ENCODE measurements at regions not wholly inside any gene's neighbourhood (a gene's known extent, or its start where the extent isn't known, plus 50 kb on each side); places are given as distances from the start of the nearest gene placed in this dataset.

DNA sequence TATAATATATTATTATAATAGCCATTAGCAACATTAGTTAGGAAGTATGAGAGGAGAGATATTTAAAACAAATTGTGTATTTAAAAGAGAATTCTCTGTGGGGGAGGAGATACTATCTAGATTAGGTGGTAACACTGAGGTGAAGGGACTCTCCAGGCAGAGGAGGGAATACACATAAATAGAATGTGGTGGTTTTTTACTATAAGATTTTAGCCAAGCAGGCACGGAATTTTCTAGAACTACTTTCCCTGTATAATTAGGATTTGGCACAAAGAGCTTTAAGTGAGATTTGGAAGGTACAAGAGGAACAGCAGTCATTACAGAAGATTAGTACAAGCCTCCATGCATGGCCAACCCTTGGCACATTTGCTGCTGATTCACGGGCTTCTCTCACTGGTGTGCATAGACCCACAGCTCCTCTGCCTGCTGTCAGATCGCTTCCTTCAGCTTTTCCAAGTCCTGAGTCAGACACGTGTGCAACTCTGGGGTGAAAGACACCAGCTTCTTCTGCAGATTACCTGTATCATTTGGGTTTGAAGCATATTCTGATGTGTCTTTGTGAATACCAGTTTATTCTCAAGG, 685.5 kb downstream of the KCTD8 start:
- DNase-seq (ENCODE audit: low read depth in 4 of 4, low spot score in 3 of 4): no peak

DNA sequence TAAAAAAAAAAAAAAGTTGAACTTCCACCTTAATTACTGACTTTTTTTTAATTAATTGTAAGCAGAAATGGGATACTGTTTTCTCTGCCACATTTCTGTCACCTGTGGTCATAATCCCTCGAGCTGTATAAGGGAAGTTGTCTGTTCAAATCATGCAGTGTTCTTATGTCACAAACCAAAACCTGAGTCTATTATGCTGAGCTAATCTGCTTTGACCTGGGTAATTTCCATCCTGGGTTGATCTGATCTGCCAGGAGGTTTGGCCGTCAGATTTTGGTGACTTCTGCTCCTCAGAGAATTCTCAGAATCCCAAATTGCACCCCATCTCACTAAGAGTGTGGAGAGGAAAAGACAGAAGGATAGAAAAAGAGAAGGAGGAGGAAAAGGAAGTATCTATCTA, 683.1 kb downstream of the KCTD8 start:
- no peak for DNase-seq (ENCODE audit: low read depth in 4 of 4, low spot score in 3 of 4)

DNA sequence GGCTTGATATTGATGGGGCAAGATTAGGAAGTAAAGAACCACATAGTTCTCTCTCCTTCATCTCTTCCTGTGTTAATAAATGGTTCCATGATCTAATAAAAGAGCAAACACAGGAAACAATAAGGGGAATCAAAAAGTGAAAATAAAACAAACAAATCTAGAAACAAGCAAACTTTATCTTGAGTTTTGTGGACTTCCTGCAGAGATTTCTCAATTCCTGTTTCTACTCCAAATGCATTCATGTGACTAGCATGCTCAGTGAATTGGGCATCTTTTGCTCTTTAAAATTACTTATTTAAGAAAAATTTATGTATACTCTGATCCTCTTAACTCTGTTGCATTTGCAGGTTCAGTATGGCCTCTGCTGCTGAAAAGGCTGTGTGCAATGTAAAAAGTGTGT, 682.0 kb downstream of the KCTD8 start:
- DNase-seq (ENCODE audit: low read depth in 4 of 4, low spot score in 3 of 4): no peak

DNA sequence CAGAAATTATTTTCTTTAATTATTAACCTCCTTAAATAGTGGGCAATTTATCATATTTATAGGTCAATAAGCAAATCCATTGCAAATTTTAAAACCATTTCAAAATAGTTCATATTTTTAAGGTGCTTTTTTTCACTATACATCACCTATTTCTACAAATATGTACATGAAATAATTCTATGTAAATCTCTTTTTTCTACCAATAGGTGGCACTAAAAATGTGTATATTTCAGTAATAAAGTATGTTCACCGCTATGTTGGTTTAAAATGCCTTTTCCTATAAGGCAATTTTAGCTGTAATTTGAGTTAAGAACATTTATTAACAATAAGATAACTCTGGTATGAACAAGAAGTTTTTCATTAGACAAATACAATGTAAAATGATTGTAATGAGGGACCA, 672.2 kb downstream of the KCTD8 start:
- no peak for DNase-seq (ENCODE audit: low read depth in 4 of 4, low spot score in 3 of 4)

DNA sequence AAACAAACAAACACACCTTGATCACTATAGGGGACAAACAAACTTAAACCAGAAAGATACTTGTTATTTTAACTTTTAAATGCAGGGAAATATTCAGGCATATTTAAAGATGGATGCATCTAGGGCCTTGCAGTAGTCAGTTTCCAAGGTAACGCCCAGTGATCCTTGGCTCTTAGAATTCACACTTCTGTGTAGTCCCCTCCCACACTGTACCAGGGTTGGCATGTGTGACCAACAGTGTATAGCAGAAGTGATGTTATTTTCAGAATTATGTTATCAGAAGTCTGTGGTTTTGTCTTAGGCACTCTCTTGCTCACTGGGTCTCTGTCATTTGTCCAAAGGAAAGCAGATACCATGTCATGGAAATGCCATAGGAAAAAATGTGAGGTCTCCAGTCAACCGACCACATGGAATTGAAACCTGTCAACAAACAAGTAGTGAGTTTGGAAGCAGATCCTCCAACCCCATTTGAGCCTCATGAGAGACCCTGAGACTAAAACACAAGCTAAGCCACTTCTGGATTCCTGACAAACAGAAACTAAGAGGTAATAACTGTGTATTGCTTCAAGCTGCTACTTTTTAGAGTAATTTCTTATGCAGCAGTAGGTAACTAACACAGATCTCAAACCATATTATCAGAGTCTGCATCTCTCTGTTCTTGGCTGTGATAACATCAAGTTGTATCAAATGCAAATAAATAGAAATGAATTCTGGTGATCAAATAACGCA, 670.3 kb downstream of the KCTD8 start:
- DNase-seq (ENCODE audit: low read depth in 4 of 4, low spot score in 3 of 4): no peak

DNA sequence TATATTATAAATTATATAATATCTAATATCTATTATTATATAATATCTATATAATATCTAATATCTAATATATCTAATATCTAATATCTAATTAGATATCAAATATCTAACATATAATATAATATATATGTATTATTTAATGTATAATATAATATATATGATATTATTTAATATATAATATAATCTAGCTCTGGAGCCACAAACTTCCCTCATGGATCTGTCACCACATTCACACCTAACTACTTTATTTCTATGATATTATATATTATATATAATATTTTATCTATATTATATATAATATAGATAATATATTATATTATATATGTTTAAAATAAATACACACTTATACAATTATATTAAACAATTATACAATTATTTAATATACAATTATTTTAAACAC, 667.5 kb downstream of the KCTD8 start:
- no peak for DNase-seq (ENCODE audit: low read depth in 4 of 4, low spot score in 3 of 4)

DNA sequence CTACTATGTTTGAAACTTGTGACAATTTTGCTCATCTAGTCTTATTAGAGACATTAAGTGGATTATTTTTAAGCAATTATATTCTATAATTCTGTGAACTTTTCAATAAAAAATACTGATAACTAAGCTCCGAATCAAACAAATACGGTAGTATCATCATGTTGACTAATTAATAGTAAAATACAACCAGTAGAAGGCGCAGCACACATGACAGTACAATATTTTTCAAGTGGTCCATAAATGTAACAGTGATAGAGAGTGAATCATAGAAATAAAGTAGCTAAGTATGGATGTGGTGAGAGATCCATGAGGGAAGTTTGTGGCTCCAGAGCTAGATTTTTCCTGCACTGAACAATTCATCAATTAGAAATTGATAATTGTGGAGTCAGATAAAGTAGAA, 666.2 kb downstream of the KCTD8 start:
- DNase-seq (ENCODE audit: low read depth in 4 of 4, low spot score in 3 of 4): no peak

DNA sequence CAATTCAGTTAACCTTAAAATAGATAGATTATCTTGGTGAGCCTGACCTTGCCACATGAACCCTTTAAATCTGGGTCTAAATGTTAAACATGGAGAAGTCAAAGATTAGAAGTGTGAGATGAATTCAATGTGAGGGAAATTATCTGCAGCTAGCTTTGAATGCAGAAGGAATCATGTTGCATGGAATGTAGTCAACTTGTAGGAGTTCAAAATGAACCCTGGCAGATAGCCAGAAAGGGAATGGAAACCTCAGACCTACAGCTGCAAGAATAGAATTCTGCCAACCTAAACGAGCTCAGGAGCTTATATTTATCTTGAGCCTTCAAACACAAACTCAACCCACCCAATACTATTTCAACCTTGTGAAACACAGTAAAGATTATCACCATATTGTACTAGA, 632.5 kb downstream of the KCTD8 start:
- no peak for DNase-seq (ENCODE audit: low read depth in 4 of 4, low spot score in 3 of 4)

DNA sequence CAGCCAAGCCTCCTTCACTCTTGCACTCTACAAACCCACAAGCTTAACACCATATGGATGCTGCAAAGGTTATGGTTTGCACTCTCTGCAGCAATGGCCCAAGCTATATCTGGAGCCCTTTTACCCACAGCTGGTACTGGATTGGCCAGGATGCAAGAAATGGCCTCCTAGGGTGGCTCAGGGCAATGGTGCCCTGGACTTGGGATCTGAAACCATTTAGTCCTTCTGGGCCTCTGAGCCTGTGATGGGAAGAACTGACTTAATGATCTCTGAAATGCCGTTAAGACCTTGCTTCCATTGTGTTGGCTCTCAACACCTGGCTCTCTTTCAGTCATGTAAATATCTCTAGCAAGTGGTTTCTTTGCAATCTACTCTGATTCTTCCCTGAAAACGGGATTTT, 626.0 kb downstream of the KCTD8 start:
- no peak for DNase-seq (ENCODE audit: low read depth in 4 of 4, low spot score in 3 of 4)

DNA sequence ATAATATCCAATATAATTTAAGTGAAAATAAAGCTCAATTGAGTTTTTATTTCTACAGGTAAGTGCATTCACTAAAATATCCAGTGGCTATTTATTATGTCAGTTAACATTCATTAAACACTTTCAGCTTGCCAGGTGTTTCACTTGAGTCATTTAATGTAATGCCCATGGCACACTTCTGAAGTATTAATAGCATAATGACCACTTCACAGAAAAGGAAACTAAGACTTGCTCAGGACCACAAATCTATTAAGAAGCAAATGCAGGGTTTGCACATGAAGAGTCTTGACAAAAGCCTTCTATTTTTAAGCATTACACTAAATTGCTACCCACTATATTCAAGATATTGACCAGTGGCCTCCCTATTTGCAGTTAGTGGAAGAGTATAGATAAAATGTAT, 612.7 kb downstream of the KCTD8 start:
- no peak for DNase-seq (ENCODE audit: low read depth in 4 of 4, low spot score in 3 of 4)

DNA sequence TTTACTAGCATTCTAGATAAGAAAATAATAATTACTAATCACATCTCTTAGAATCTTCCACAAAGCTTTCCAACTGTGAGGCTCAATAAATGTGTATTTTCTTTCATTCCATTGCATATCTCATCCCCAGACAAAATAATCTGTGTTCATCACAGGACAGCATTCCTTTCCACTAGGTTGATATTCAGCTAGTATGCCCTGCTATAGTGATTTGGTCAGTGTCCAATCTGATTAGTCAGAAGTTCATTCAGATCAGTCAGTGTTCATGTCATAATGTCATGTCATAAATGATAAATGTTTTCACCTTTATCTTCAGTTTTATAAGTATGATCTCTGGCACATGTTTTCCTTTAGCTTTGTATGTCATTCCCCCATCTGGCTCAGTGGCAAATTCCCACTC, 611.4 kb downstream of the KCTD8 start:
- no peak for DNase-seq (ENCODE audit: low read depth in 4 of 4, low spot score in 3 of 4)

DNA sequence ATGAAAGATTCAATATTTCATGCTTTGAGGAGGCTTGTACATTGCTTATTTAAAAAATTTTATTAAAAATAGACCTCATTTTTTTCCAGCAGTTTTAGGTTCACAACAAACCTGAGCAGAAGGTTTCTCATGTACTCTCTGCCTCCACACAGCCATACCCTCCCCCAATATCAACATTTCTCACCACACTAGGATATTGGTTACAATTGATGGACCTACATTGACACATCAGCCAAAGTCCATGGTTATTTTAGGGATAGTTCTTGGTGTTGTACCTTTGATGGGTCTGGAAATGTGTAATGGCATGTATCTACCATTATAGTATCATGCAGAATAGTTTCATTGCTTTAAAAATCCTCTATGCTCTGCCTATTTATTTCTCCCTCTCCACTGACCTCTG, 611.0 kb downstream of the KCTD8 start:
- DNase-seq (ENCODE audit: low read depth in 4 of 4, low spot score in 3 of 4): no peak

DNA sequence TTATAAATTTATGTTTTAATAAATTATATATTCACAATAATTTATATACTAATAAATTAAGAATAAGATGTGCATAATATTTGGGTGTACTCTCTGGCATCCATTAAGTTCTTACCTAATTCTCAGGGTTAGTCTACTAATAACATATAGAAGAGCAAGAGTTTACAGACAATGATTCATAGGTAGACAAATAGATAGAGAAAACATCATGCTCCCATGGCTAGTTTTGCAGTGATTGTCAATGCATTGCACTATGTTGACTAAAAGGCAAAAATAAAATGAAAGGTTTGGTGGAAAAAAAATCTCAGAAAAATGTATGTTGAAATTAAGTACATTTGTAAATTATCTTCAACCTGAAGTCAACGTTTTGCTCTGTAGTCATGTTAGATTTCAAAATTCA, 606.0 kb downstream of the KCTD8 start:
- DNase-seq (ENCODE audit: low read depth in 4 of 4, low spot score in 3 of 4): no peak

DNA sequence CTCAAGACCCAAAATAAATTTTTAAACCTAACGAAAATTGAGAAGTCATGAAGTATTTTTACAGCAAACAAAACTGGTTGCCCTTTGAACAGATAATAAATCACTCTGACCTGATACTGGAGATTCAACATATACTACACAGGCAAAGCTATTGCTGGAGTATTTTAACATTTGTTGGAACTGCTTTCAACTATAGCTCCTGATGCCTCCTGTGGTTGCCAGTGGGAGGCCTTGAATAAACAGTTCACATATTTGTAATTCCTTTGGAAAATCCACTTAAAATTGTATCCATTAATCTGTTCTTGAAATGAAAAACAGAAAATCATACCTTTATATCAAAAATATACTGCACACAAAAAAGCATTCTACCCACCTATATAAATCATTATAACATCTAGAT, 605.1 kb downstream of the KCTD8 start:
- DNase-seq (ENCODE audit: low read depth in 4 of 4, low spot score in 3 of 4): no peak

DNA sequence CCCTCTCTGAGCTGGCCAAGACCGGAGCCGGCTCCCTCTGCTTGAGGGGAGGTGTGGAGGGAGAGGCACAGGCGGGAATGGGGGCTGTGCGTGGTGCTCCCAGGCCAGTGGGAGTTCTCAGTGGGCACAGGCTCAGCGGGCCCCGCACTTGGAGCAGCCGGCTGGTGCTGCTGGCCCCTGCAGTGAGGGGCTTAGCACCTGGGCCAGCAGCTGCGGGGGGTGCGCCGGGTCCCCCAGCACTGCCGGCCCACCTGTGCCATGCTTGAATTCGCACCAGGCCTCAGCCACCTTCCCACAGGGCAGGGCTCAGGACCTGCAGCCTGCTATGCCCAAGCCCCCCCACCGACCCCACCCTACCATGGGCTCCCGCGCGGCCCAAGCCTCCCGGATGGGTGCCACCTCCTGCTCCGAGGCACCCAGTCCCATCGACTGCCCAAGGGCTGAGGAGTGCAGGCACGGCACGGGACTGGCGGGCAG, 602.5 kb downstream of the KCTD8 start:
- DNase-seq (ENCODE audit: low read depth in 4 of 4, low spot score in 3 of 4): no peak

DNA sequence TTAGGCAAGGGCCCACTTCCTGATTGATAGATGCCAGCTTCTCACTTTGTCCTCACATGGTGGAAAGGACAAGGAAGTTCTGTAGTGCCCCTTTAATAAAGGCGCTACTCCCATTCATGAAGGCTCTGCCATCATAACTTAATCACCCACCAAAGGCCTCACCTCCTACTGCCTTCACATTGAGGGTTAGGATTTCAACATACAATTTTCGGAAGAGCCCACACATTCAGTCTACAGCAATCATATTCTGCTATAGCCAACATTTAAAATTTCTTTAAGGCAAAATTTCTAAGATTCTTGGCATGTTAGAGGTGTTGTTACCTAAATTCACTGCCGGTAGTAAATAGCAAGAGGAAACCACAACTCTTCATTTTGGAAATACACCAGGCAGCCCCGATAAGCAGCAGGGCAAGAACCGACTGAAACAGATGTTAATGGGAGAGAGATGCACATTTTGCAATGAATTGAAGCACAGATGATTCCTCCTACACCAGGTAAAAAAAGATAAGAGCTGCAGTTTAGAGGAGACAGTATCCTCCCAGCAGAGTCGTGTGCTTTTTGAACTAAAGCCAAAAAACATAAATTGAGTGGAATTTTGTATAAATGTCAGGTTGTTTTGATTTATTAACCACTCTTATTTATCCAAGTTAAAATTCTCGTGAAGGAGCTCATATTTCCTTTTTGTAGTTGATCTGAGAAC, 594.9 kb downstream of the KCTD8 start:
- DNase-seq (ENCODE audit: low read depth in 4 of 4, low spot score in 3 of 4): no peak

DNA sequence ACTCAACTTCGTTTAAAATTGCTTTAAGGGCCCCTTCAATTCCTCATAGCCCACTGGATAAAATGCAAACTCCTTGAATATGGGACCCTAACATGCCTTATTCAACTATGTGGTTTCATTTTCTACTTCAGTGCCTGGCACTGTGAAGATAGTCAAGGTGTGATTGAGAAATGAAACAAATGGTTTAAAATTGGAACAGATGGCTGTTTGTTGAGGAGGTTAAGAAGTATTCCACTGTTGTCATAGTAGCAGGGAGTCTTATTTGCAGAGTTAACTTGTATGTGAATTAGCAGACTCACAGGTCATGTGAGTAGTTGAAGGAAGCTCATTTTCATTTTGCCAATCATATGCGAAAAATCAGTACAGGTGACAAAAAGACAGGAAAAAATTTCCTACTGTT, 593.3 kb downstream of the KCTD8 start:
- no peak for DNase-seq (ENCODE audit: low read depth in 4 of 4, low spot score in 3 of 4)

DNA sequence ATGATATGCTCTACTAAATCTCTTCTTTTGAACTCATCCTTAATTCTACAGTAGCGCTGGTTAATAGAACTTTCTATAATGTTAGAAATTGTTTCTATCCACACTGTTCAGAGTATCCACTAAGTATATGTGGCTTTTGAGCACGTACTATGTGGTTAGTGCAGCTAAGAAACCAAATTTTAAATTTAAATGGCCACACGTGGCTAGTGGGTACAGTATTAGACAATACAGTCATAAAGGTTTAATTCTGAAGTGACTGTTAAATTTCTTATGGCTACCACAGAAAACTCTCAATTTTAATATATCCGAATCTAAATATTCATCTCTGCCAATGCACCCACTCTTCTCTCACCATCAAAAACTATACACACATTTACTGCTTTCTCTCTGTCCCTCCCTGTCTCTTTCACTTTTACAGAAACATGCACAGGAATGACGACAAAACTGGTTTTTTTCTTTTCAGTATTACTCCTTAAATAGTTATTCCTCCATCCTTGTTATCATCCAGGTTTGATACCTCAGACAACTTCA, 583.9 kb downstream of the KCTD8 start:
- no peak for DNase-seq (ENCODE audit: low read depth in 4 of 4, low spot score in 3 of 4)

DNA sequence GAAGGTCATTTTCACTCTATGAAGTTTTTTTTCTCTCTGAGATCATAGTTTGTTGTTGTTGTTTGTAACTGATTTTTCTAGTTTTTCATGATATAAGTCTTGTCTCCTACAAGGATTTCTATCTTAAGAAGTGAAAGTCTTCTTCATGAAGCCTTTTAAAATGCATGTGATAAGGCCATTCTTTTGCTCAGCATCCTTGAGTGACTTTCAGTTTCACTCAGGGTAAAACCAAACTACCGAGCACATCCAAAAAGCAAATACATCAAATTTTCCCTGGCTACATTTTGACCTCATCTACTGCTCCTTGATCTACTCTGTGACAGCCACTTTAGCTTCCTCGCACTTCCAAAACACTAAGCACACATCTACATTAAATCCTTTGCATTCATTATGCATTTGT, 580.7 kb downstream of the KCTD8 start:
- DNase-seq (ENCODE audit: low read depth in 4 of 4, low spot score in 3 of 4): no peak

DNA sequence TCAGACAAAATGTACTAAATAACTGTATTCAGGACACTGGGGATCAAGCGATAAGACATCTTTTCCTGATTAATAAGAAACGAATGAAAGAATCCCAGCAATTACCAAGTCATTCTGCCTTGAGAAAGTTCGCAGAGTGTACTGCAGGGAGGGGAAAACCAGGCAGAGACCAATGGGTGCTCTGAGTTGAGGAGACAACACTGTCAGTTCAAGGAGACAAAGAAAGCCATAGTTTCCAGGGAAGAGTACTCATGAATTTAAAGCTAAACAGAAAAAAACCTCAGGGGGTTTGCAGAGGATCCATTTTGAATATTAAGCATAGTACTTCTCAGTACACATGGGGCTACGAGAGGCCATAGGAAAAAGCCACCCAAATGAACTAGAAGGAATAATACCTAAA, 573.0 kb downstream of the KCTD8 start:
- DNase-seq (ENCODE audit: low read depth in 4 of 4, low spot score in 3 of 4): no peak

DNA sequence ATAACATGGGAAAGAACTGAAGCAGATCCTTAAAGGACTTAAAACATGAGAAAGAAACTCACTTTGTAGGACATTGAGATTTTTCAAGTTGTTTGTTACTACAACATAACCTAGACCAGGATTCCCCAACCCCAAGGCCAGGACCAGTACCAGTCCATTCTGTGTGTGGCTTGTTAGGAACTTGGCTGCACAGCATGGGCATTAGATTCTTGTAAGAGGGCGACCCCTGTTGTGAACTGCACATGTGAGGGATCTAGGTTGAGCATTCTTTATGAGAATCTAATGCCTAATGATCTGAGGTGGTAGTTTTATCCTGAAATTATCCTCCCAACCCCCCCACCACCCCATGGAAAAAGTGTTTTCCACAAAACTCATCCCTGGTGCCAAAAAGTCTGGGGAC, 566.1 kb downstream of the KCTD8 start:
- DNase-seq (ENCODE audit: low read depth in 4 of 4, low spot score in 3 of 4): no peak

DNA sequence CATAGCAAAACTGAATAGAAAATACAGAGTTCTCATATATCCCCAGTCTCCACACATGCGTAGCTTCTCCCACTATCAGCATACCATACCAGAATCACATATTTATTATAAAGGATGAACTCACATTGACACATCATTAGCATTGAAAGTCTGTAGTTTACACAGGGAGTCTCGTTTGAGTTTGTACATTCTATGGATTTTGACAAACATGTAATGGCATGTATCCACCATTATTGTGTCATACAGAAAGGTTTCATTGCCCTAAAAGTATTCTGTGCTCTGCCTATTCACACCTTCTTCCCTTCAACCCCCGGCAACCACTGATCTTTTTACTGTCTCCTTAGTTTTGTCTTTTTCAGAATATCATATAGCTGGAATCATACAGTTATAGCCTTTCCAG, 562.4 kb downstream of the KCTD8 start:
- no peak for DNase-seq (ENCODE audit: low read depth in 4 of 4, low spot score in 3 of 4)

All from left renal pelvis (tissue), 4 donors.